OCI-LY7 (cell line): ENCODE measurements at regions not wholly inside any gene's neighbourhood (a gene's known extent, or its start where the extent isn't known, plus 50 kb on each side); places are given as distances from the start of the nearest gene placed in this dataset.
"Not testable (repeated sequence)": the region's sequence is repeated elsewhere in the genome, so short reads cannot be mapped to it uniquely, and the experiment has no call there.

Experiments
- BruUV-seq: library from RNA; stranded (reverse); fragments of 400-500 nt; replicated peaks from 2 replicates; lab custom pipeline; 2021; lab: Mats Ljungman, UMichigan
- CTCF ChIA-PET: fragments of 300-600 bp; sonication (Branson Sonifier 250); formaldehyde crosslinking; loops from one replicate; lab custom pipeline; 2022; ENCODE audit warnings: antibody characterized with exemption; ENCODE audit not compliant: unreplicated experiment; lab: Charles Lee
- POLR2A ChIA-PET: fragments of 300-600 bp; sonication (Branson Sonifier 250); formaldehyde crosslinking; loops from one replicate; lab custom pipeline; 2022; ENCODE audit warnings: antibody characterized with exemption; lab: Charles Lee
- DNase-seq: peaks from one replicate; pipeline ENCODE4 v3.0.0-alpha.2; 2015; ENCODE audit warnings: low spot score
- H2AFZ ChIP-seq: fragments of 200-600 bp; sonication (generic), shearing (Covaris generic); 2 replicates; pipeline ENCODE4 v1.6.1; 2014; ENCODE audit warnings: mild to moderate bottlenecking, antibody characterized with exemption, low read length, moderate library complexity
- H3K27ac ChIP-seq: fragments of 200-600 bp; sonication (generic); 2 replicates; pipeline ENCODE4 v1.5.1; 2014; ENCODE audit warnings: mixed run types, low read depth, mild to moderate bottlenecking, moderate library complexity, low read length, inconsistent platforms; ENCODE audit not compliant: poor library complexity, severe bottlenecking
- H3K36me3 ChIP-seq: fragments of 200-600 bp; sonication (generic); 2 replicates; pipeline ENCODE4 v1.6.1; 2014; ENCODE audit warnings: mild to moderate bottlenecking, antibody characterized with exemption, low read length, moderate library complexity, mixed read lengths; ENCODE audit not compliant: insufficient read depth
- H3K4me1 ChIP-seq: fragments of 200-600 bp; sonication (generic); 2 replicates; pipeline ENCODE4 v1.5.1; 2014; ENCODE audit warnings: mild to moderate bottlenecking, low read length; ENCODE audit not compliant: insufficient read depth, poor library complexity, severe bottlenecking
- H3K4me2 ChIP-seq: fragments of 200-600 bp; sonication (generic); 2 replicates; pipeline ENCODE4 v1.6.1; 2014; ENCODE audit warnings: mild to moderate bottlenecking, low read length
- H3K4me3 ChIP-seq: fragments of 200-600 bp; sonication (generic); 2 replicates; pipeline ENCODE4 v1.5.1; 2014; ENCODE audit warnings: mild to moderate bottlenecking, low read depth, low read length; ENCODE audit not compliant: poor library complexity, severe bottlenecking
- H3K79me2 ChIP-seq: fragments of 200-600 bp; sonication (generic); 2 replicates; pipeline ENCODE4 v1.6.1; 2016; ENCODE audit warnings: low read depth, mild to moderate bottlenecking, low read length, moderate library complexity, mixed read lengths; ENCODE audit not compliant: insufficient read depth
- H3K9me2 ChIP-seq: fragments of 200-600 bp; sonication (generic); 2 replicates; pipeline ENCODE4 v1.6.1; 2016; ENCODE audit warnings: mild to moderate bottlenecking, low read length, mixed read lengths; ENCODE audit not compliant: insufficient read depth
- H3K9me3 ChIP-seq: fragments of 200-600 bp; sonication (generic); 2 replicates; pipeline ENCODE4 v1.6.1; 2014; ENCODE audit warnings: mild to moderate bottlenecking, mixed run types, low read length, mixed read lengths
- H4K20me1 ChIP-seq: fragments of 200-600 bp; sonication (generic); 2 replicates; pipeline ENCODE4 v1.6.1; 2014; ENCODE audit warnings: mild to moderate bottlenecking, antibody characterized with exemption, low read length, moderate library complexity, mixed read lengths; ENCODE audit not compliant: insufficient read depth
- CTCF ChIP-seq: fragments of 200-600 bp; sonication (generic); conservative IDR thresholded peaks from 2 replicates; pipeline ENCODE4 v1.5.1; 2014; ENCODE audit warnings: mild to moderate bottlenecking, antibody characterized with exemption, low read length, moderate library complexity, mixed read lengths
- EZH2phosphoT487 ChIP-seq: fragments of 200-600 bp; sonication (generic); IDR thresholded peaks from 2 replicates; pipeline ENCODE4 v1.6.1; 2018; ENCODE audit warnings: low read depth, borderline replicate concordance, mild to moderate bottlenecking, mixed run types, antibody characterized with exemption, low read length, moderate library complexity, mixed read lengths
- intact Hi-C: fragments of 100-400 bp; cut with micrococcal nuclease; formaldehyde crosslinking; loops from one replicate; pipeline ENCODE4 v1.10.0; 2022; ENCODE audit not compliant: unreplicated experiment

GRCh38 chr9:135381762-135382310 lies 97.7 kb upstream of the PPP1R26 start:
- Histone ChIP-seq H3K27ac (no peak overlapping the region), H4K20me1 (no peaks in the 10 kb centered on the region), H3K4me2 (no peak overlapping the region), H3K36me3 (no peaks in the 10 kb centered on the region), H3K9me3 (no peaks in the 10 kb centered on the region), H3K4me1 (no peaks in the 10 kb centered on the region), H3K4me3 (no peak overlapping the region), H3K9me2 (no peaks in the 10 kb centered on the region), H3K79me2 (no peaks in the 10 kb centered on the region), H2AFZ (no peak overlapping the region)
- CTCF ChIA-PET: no interaction called here
- no peak for DNase-seq
- TF ChIP-seq EZH2phosphoT487 (no peak), CTCF (no peak)
- BruUV-seq: no TSS peak
- intact Hi-C loops: no loop called here
- POLR2A ChIA-PET: no interaction called here

- no peaks in the 10 kb centered on the region for H3K9me2 ChIP-seq
- no peak overlapping the region for H2AFZ ChIP-seq
- H3K79me2 ChIP-seq: no peaks in the 10 kb centered on the region
- no TSS peak for BruUV-seq
- no peaks in the 10 kb centered on the region for H4K20me1 ChIP-seq
- H3K9me3 ChIP-seq: no peaks in the 10 kb centered on the region
- H3K4me1 ChIP-seq: no peaks in the 10 kb centered on the region
- CTCF ChIA-PET: no interaction called here
- no peak for DNase-seq
- TF ChIP-seq CTCF (no peak), EZH2phosphoT487 (no peak)
- H3K27ac ChIP-seq: no peak overlapping the region
- intact Hi-C loops: no loop called here
- no peak overlapping the region for H3K4me2 ChIP-seq
- H3K36me3 ChIP-seq: no peaks in the 10 kb centered on the region
- H3K4me3 ChIP-seq: no peak overlapping the region
- POLR2A ChIA-PET: no interaction called here
These were observed 95.4 kb upstream of the PPP1R26 start for GRCh38 chr9:135384226-135384625.

GRCh38 chr9:135384815-135385405 lies 94.7 kb upstream of the PPP1R26 start:
- intact Hi-C loops, H3K4me3 ChIP-seq, CTCF ChIA-PET, H3K9me3 ChIP-seq, H3K4me2 ChIP-seq, H3K9me2 ChIP-seq, H3K27ac ChIP-seq, H3K36me3 ChIP-seq, POLR2A ChIA-PET, H3K79me2 ChIP-seq, H4K20me1 ChIP-seq, H2AFZ ChIP-seq, BruUV-seq, DNase-seq, H3K4me1 ChIP-seq: not testable (repeated sequence)
